SHP77 (cell line): ENCODE measurements at regions not wholly inside any gene's neighbourhood (a gene's known extent, or its start where the extent isn't known, plus 50 kb on each side); places are given as distances from the start of the nearest gene placed in this dataset.
A peak's percentile ranks its signal among the peaks of the same experiment; 100 is the strongest.
"Not testable (repeated sequence)": the region's sequence is repeated elsewhere in the genome, so short reads cannot be mapped to it uniquely, and the experiment has no call there.

Source experiments
- DNase-seq, 2 experiments: peaks; one replicate each; lab custom pipeline; 2025; lab: John Stamatoyannopoulos, UW

- no peak for DNase-seq
These were observed 185.8 kb downstream of the B3GLCT start for GRCh38 chr13:31385540-31385939.

GRCh38 chr13:31394506-31394905 is 194.7 kb downstream of the B3GLCT start:
- DNase-seq = no peak

- no peak for DNase-seq
These were observed 195.3 kb downstream of the B3GLCT start for GRCh38 chr13:31395090-31395489.

- DNase-seq = no peak
These were observed 199.9 kb downstream of the B3GLCT start for GRCh38 chr13:31399690-31400089.

GRCh38 chr13:31403711-31404110 is 203.9 kb downstream of the B3GLCT start:
- not testable (repeated sequence) for DNase-seq

- DNase-seq = no peak
These were observed 209.2 kb downstream of the B3GLCT start for GRCh38 chr13:31408927-31409326.

GRCh38 chr13:31409678-31410356 is 210.0 kb downstream of the B3GLCT start:
- DNase-seq = no peak

GRCh38 chr13:31413516-31413915 is 213.7 kb downstream of the B3GLCT start:
- no peak for DNase-seq

GRCh38 chr13:31416066-31416465 is 216.3 kb downstream of the B3GLCT start:
- no peak for DNase-seq

GRCh38 chr13:31418186-31418585 is 218.4 kb downstream of the B3GLCT start:
- no peak for DNase-seq

- DNase-seq = no peak
These were observed 222.0 kb downstream of the B3GLCT start for GRCh38 chr13:31421756-31422155.

- DNase-seq = peak; percentile 78 to 79
These were observed 224.5 kb downstream of the B3GLCT start for GRCh38 chr13:31424130-31424729.

GRCh38 chr13:31426395-31426794 is 226.6 kb downstream of the B3GLCT start:
- DNase-seq = no peak

- DNase-seq = no peak
These were observed 227.7 kb downstream of the B3GLCT start for GRCh38 chr13:31427151-31428100.

GRCh38 chr13:31431722-31432137 is 232.0 kb downstream of the B3GLCT start:
- peak; percentile 1 to 29 for DNase-seq

- DNase-seq = no peak
These were observed 233.4 kb downstream of the B3GLCT start for GRCh38 chr13:31433207-31433606.

GRCh38 chr13:31433746-31434145 is 234.0 kb downstream of the B3GLCT start:
- DNase-seq = no peak

- no peak for DNase-seq
These were observed 234.8 kb downstream of the B3GLCT start for GRCh38 chr13:31434613-31435012.

GRCh38 chr13:31435536-31435935 is 235.8 kb downstream of the B3GLCT start:
- no peak for DNase-seq

GRCh38 chr13:31436478-31436877 is 236.7 kb downstream of the B3GLCT start:
- no peak for DNase-seq

- no peak for DNase-seq
These were observed 238.2 kb downstream of the B3GLCT start for GRCh38 chr13:31437975-31438374.

- DNase-seq = no peak
These were observed 240.4 kb downstream of the B3GLCT start for GRCh38 chr13:31440132-31440531.
